Uterus (tissue), 3 donors: ENCODE measurements at regions not wholly inside any gene's neighbourhood (a gene's known extent, or its start where the extent isn't known, plus 50 kb on each side); places are given as distances from the start of the nearest gene placed in this dataset.

ENCODE experiments used
- DNase-seq, 2 donors: peaks; one replicate each; pipeline ENCODE4 v3.0.0-alpha.2; 2019 to 2020
- H3K27ac ChIP-seq, 2 donors: fragments of 200-600 bp; sonication (generic); 1 replicate in 1 of 2; 2 replicates in 1 of 2; pipeline ENCODE4 v1.5.1; 2016 to 2018
- H3K27me3 ChIP-seq, 2 donors: fragments of 200-600 bp; sonication (generic); one replicate each; pipeline ENCODE4 v1.5.1; 2018 to 2019; ENCODE audit warnings: control low read depth in 1 of 2
- H3K36me3 ChIP-seq, 2 donors: fragments of 200-600 bp; sonication (generic); one replicate each; pipeline ENCODE4 v1.5.1; 2019; ENCODE audit warnings: control low read depth in 1 of 2
- H3K4me1 ChIP-seq, 2 donors: fragments of 200-600 bp; sonication (generic); one replicate each; pipeline ENCODE4 v1.5.1; 2018 to 2019; ENCODE audit warnings: control low read depth in 1 of 2
- H3K4me3 ChIP-seq, 2 donors: fragments of 200-600 bp; sonication (generic); 1 replicate in 1 of 2; 2 replicates in 1 of 2; pipeline ENCODE4 v1.5.1; 2018 to 2019; ENCODE audit warnings: mild to moderate bottlenecking in 1 of 2
- H3K9me3 ChIP-seq, 2 donors: fragments of 200-600 bp; sonication (generic); one replicate each; pipeline ENCODE4 v1.5.1; 2019; ENCODE audit warnings: control low read depth in 1 of 2
- POLR2A ChIP-seq, 2 donors: fragments of 450-650 bp; IDR thresholded peaks; one replicate each; pipeline ENCODE4 v1.6.1; 2016; ENCODE audit warnings: antibody characterized with exemption in 2 of 2, mild to moderate bottlenecking in 1 of 2, moderate library complexity in 1 of 2
- intact Hi-C: fragments of 100-400 bp; cut with DNase I; formaldehyde crosslinking; loops from one replicate; pipeline ENCODE4 v1.15.1; 2023; ENCODE audit warnings: low total_unique reads
- TF ChIP-seq, protein P1 (sequence below), 4 experiments: fragments of 200-600 bp in 2 of 4; fragments of 450-650 bp in 2 of 4; sonication (generic) in 2 of 4; IDR thresholded peaks; one replicate each; pipeline ENCODE4 v1.5.1; 2016 to 2019; ENCODE audit warnings: antibody characterized with exemption in 4 of 4, mild to moderate bottlenecking in 2 of 4, moderate library complexity in 1 of 4
- donor health status: DM: yes; HTN: yes; CAD: no.

DNA sequence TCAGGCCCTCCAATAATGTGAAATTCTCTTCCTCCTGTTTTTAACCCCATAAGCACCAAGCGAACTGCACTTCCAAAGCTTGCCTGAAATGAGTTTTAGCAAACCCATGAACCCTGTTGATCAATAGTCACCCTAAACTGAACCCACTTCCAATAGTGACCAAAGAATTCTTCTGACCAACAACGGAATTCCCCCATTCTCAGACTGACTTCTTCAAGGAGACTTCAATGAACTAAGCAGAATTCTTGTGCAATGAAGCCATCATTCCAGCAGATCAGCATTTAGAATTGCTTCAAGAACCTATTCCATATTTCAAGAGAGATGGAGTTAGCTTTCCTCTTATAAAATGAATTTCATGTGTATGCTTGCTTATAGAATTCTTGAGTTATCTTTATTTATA lies 176.9 kb upstream of the FN1 start:
- intact Hi-C loops: no loop called here
- no peaks in the 10 kb centered on the region for H3K27me3 ChIP-seq
- TF ChIP-seq, protein P1, sequence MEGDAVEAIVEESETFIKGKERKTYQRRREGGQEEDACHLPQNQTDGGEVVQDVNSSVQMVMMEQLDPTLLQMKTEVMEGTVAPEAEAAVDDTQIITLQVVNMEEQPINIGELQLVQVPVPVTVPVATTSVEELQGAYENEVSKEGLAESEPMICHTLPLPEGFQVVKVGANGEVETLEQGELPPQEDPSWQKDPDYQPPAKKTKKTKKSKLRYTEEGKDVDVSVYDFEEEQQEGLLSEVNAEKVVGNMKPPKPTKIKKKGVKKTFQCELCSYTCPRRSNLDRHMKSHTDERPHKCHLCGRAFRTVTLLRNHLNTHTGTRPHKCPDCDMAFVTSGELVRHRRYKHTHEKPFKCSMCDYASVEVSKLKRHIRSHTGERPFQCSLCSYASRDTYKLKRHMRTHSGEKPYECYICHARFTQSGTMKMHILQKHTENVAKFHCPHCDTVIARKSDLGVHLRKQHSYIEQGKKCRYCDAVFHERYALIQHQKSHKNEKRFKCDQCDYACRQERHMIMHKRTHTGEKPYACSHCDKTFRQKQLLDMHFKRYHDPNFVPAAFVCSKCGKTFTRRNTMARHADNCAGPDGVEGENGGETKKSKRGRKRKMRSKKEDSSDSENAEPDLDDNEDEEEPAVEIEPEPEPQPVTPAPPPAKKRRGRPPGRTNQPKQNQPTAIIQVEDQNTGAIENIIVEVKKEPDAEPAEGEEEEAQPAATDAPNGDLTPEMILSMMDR (IDR thresholded peaks at IDR 0.05): no peak
- no peak for TF ChIP-seq POLR2A (IDR thresholded peaks at IDR 0.05)
- no peaks in the 10 kb centered on the region for H3K36me3 ChIP-seq
- H3K4me1 ChIP-seq: no peaks in the 10 kb centered on the region
- H3K9me3 ChIP-seq: no peaks in the 10 kb centered on the region
- H3K4me3 ChIP-seq: no peak overlapping the region
- DNase-seq: no peak
- H3K27ac ChIP-seq: no peak overlapping the region

DNA sequence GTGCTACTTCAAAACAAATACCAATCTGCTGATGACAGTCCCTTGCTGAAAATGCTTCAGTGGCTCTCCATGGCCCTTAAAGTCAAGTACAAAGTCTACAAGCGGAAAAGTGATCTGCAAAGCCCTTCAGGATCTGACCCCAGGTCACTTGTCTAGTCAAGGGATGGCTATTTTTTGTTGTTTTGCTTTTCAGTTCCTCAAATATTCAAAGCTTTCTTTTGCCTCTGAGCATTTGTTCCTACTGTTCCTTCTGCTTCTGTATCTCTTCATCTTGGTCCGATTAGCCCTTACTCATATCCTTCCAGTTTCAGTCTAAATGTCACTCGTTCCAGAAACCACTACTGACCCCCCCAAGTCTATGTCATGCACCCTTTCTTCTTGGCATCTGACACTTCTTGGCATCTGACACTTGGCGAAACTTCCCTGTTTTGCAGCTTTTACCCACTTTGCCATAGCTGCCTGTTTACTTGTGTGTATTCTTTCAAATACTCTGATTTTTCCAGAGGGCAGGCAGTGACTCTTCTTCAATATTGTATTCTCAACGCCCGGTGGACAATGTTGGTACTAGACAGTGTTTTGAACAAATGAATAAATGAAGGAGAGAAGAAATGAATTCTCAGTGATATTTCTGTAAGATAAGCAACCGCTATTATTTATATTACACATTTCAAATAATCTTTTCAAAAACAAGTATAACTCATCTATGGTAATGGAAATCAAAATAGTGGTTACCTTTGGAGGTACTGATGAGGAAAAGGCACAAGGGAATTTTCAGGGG lies 175.9 kb upstream of the FN1 start:
- no peaks in the 10 kb centered on the region for H3K4me1 ChIP-seq
- no peak overlapping the region for H3K27ac ChIP-seq
- H3K27me3 ChIP-seq: no peaks in the 10 kb centered on the region
- H3K4me3 ChIP-seq: no peak overlapping the region
- TF ChIP-seq POLR2A (IDR thresholded peaks at IDR 0.05): no peak
- TF ChIP-seq, protein P1 (IDR thresholded peaks at IDR 0.05): no peak
- intact Hi-C loops: no loop called here
- H3K36me3 ChIP-seq: no peaks in the 10 kb centered on the region
- no peaks in the 10 kb centered on the region for H3K9me3 ChIP-seq
- no peak for DNase-seq

DNA sequence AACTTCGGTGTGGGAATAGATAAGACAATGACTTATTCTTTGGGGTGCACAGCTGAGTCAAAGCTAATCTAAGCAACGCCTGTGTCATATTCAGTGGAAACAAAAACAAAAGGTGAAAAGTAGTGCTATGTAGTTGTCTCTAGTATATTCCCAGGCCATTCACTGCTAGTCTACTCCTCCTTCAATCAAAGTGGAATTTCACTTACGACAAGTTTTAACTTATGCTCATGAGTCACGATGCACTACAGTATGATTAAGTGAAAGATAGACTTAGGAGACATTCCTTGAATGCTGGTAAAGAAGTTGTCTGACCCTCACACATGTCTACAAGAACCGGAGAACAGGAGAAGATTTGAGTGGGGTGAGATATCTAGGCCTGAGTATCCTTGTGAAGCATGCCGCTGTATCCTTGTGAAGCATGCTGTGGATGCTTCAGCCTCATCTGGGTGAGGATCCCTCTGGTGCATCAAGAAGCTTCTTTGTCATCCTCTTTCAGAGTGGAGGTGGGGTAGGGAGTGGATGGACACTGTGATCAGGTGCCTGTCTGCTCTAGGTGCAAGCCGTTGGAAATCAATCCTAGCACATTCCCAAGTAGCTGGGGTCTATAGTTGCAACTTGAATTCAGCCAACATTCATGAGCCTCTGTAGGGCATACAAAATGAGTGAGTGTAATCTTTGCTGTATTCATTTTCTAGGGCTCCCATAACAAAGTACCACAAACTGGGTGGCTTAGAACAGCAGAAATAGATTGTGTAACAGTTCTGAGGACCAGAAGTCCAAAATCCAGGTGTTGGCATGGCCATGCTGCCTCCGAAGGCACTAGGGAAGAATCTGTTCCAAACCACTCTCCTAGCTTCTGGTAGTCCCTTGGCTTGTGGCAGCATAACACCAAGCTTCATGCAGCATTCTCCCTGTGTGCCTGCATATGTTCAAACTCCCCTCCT lies 173.5 kb upstream of the FN1 start:
- Histone ChIP-seq H3K9me3 (no peaks in the 10 kb centered on the region), H3K27me3 (no peaks in the 10 kb centered on the region), H3K4me1 (no peaks in the 10 kb centered on the region), H3K36me3 (no peaks in the 10 kb centered on the region), H3K27ac (no peak overlapping the region), H3K4me3 (no peak overlapping the region)
- intact Hi-C loops: no loop called here
- no peak for DNase-seq
- TF ChIP-seq, protein P1 (IDR thresholded peaks at IDR 0.05): no peak
- TF ChIP-seq POLR2A (IDR thresholded peaks at IDR 0.05): no peak

DNA sequence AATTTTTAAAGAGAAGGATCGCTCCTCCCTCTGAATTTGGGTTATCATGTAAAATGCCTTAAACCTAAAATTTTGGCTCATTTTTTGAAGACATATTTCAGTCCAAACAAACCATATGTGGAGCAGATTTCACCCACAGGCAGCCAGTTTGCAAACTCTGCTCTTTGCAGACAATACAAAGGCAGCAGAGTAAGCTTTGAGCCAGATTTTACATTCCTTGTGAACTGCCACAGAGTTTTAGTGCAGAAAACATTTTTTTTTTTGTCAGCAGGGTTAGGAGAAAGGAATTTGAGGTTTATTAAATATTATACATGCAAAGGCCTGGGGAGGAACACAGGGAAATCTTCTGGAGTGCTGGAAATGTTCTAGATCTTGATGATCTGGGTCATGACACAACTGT lies 171.9 kb upstream of the FN1 start:
- Histone ChIP-seq H3K9me3 (no peaks in the 10 kb centered on the region), H3K36me3 (no peaks in the 10 kb centered on the region), H3K4me3 (no peak overlapping the region), H3K27me3 (no peaks in the 10 kb centered on the region), H3K4me1 (no peaks in the 10 kb centered on the region), H3K27ac (no peak overlapping the region)
- no peak for DNase-seq
- intact Hi-C loops: no loop called here
- TF ChIP-seq, protein P1 (IDR thresholded peaks at IDR 0.05): no peak
- TF ChIP-seq POLR2A (IDR thresholded peaks at IDR 0.05): no peak

DNA sequence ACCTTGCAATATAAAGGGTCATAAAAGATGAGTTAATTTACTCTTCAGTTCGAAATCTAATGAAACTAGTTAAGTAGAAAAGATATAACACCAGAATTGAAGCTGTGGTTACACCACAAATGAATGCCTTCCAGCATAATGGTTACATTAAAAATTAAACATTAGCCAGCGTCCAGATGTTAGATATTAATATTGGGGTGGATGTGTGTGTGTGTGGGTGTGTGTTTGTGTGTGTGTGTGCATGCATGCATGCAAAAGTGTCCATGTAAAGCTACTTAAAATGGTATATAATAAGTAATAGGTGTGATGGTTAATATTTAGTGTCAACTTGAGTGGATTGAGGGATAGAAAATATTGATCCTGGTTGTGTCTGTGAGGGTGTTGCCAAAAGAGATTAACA lies 170.4 kb upstream of the FN1 start:
- no peaks in the 10 kb centered on the region for H3K27me3 ChIP-seq
- no peaks in the 10 kb centered on the region for H3K36me3 ChIP-seq
- H3K9me3 ChIP-seq: no peaks in the 10 kb centered on the region
- TF ChIP-seq, protein P1 (IDR thresholded peaks at IDR 0.05): no peak
- no peak for TF ChIP-seq POLR2A (IDR thresholded peaks at IDR 0.05)
- intact Hi-C loops: no loop called here
- no peaks in the 10 kb centered on the region for H3K4me1 ChIP-seq
- H3K27ac ChIP-seq: no peak overlapping the region
- no peak overlapping the region for H3K4me3 ChIP-seq
- DNase-seq: no peak
